NCI-H146 (cell line): ENCODE measurements at regions not wholly inside any gene's neighbourhood (a gene's known extent, or its start where the extent isn't known, plus 50 kb on each side); places are given as distances from the start of the nearest gene placed in this dataset.

ENCODE experiments used
- DNase-seq: peaks from one replicate; lab custom pipeline; 2025; lab: John Stamatoyannopoulos, UW

DNA sequence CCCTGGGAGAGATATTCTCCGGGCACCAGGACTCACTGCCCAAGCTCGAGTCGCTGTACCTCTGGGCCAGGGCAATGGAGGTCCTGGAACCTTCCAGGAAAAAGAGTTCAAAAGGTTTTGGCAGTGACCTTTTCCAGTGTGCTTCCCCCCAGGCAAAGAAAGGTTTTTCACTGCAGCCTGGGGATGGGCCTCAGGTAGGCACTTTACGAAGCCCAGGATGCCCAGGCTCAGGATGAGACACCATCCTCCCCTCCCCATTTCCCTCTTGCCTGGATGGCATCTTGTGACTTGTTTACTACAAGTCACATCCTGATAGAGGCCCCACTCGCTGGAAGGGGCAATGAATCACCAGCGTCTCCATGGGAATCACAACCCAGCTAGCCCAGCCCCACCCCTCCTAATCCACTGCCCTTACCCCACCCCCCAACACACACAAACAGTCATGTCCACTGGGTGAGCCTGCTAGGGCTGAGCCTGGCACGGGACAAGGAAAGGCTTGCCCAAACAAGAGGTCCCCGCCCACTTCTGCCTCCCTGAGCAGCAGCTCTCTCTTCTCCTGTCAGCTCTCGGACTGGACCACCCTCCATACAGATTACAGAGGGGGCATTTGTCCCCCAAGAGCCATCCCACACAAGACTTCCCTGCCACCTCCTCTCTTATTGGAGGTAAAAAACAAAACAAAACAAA lies 93.8 kb upstream of the SMNDC1 start:
- DNase-seq: no peak

- no peak for DNase-seq
Measured at GRCh38 chr10:110399106-110399964, 94.6 kb upstream of the SMNDC1 start.

- no peak for DNase-seq
Measured at GRCh38 chr10:110399965-110400933, 95.5 kb upstream of the SMNDC1 start.

DNA sequence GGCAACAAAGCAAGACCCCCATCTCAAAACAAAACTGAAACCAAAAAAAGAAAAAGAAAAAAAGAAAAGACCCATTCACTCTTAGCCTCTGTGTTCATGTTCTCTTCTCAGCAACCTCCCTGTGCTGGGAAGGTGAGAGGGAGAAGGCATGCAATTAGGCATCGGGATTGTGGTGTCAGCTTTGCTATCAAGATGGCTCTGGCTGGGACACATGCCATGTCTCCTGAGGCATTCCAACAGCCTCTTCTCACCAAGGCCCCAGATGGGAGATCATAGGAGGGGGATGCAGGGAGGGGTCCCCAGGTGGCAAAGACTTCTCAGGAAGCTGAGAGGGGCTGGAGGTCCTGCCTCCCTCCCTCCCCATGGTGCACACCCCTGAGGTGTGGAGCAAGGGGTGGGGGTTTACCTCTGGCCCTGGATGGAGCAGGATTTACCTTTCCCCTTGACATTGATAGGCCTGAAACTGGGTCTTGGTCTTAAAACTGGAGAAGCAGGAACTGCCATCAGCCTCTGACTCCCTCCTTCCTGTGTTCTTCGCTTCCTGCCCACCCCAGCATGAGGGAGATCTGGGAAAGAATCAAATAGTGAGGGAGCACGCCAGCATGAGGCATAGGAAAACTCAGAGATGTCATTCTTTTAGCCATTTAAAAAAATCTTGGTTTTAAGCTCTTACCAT lies 96.2 kb upstream of the DUSP5 start:
- DNase-seq: no peak

DNA sequence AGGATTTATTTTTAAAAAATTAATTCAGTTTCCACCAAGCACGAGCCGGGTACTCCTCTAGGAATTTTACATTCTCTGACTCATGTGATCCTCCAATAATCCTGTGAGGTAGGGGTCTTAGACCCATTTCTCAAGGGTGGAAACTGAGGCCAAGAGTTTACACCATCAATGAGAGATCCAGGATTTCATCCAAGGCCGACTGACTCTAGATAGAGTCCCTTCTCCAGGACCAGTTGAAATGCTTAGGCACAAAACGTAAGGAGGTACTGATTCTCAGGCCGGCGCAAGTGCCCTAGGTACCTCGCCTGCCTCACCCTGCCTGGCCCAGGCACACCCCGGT lies 95.7 kb upstream of the DUSP5 start:
- DNase-seq: no peak

DNA sequence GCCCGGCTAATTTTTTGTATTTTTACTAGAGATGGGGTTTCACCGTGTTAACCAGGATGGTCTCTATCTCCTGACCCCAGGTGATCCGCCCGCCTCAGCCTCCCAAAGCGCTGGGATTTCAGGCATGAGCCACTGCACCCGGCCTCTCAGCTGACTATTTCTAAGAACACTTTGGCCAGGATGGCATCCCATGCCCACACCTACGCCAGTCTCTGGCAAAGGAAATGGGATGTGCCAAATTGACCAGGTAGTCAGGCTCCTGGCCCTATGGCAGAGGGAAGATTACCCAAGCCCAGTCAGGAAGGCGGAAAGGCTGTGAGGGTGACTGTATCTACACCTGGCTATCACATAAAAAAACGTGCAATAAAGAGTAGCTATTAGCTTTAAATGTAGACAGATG lies 94.1 kb upstream of the DUSP5 start:
- no peak for DNase-seq

- DNase-seq: no peak
Measured at GRCh38 chr10:110404413-110404812, 93.3 kb upstream of the DUSP5 start.

DNA sequence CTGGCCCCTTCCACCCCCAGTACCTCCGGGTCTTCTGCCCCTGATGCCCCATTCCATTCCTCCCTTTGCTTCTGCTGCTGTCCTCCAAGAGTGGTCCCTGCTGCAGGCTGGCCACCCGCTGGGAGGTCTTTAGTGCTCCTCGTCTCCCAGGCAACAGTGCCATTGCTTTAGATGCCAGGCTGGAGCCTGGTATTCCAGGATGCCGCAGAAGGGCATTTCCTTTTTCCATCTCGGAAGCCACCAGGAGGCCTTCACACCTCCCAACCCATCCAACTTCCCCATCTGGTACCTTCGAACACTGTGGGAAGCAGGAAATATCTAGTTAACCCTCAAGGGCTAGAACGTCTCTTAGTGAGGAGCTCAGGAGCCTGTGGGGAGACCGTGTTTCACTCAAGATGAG lies 92.9 kb upstream of the DUSP5 start:
- DNase-seq: no peak

DNA sequence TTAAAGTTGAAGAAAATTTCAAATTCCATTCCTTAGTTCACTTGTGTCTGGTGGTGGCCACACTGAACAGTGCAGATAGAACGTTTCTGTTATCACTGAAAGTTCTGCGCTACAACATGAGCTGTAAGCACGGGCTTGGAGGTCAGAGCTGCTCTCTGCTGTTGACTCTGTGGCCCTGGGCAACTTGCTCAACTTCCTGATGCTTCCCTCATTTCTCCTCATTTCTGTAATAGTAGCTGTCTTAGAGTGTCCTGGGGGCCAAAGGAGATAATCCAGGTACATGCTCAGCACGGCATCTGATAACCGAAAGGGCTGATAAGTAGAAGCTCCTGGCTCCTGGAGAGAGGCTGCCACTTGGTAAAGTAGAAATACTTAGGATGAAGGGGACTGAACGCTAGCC lies 92.3 kb upstream of the DUSP5 start:
- DNase-seq: no peak

GRCh38 chr10:110407301-110408170 lies 90.2 kb upstream of the DUSP5 start:
- DNase-seq: no peak

GRCh38 chr10:110408203-110408871 lies 89.4 kb upstream of the DUSP5 start:
- no peak for DNase-seq

GRCh38 chr10:110408943-110409342 lies 88.8 kb upstream of the DUSP5 start:
- DNase-seq: no peak

- no peak for DNase-seq
Measured at GRCh38 chr10:110409488-110409887, 88.2 kb upstream of the DUSP5 start.

GRCh38 chr10:110409926-110410325 lies 87.8 kb upstream of the DUSP5 start:
- DNase-seq: no peak

GRCh38 chr10:110410329-110411046 lies 87.2 kb upstream of the DUSP5 start:
- no peak for DNase-seq

- DNase-seq: no peak
Measured at GRCh38 chr10:110411047-110411410, 86.7 kb upstream of the DUSP5 start.

GRCh38 chr10:110413049-110413783 lies 84.5 kb upstream of the DUSP5 start:
- no peak for DNase-seq

- DNase-seq: no peak
Measured at GRCh38 chr10:110413903-110414547, 83.7 kb upstream of the DUSP5 start.
